Right renal cortex interstitium (tissue), 3 donors: ENCODE measurements at regions not wholly inside any gene's neighbourhood (a gene's known extent, or its start where the extent isn't known, plus 50 kb on each side); places are given as distances from the start of the nearest gene placed in this dataset.
A peak's percentile ranks its signal among the peaks of the same experiment; 100 is the strongest.

Source experiments
- DNase-seq, 3 donors: peaks; one replicate each; pipeline ENCODE4 v3.0.0-alpha.2; 2013; ENCODE audit warnings: low read depth in 3 of 3, low spot score in 2 of 3

GRCh38 chr5:123874600-123875201, 362.7 kb downstream of the CSNK1G3 start:
- peak in 1 of 3 donors; percentile 13 for DNase-seq

GRCh38 chr5:123873846-123874245, 361.9 kb downstream of the CSNK1G3 start:
- DNase-seq: no peak

GRCh38 chr5:123871373-123871772, 359.4 kb downstream of the CSNK1G3 start:
- no peak for DNase-seq

- DNase-seq: no peak
Observed at GRCh38 chr5:123868881-123869280, 356.9 kb downstream of the CSNK1G3 start.

GRCh38 chr5:123868267-123868666, 356.3 kb downstream of the CSNK1G3 start:
- peak in 1 of 3 donors; percentile 19 for DNase-seq

GRCh38 chr5:123865641-123866040, 353.7 kb downstream of the CSNK1G3 start:
- DNase-seq: no peak

GRCh38 chr5:123864578-123864977, 352.6 kb downstream of the CSNK1G3 start:
- no peak for DNase-seq

GRCh38 chr5:123858938-123859337, 347.0 kb downstream of the CSNK1G3 start:
- no peak for DNase-seq

GRCh38 chr5:123856766-123857165, 344.8 kb downstream of the CSNK1G3 start:
- DNase-seq: no peak

GRCh38 chr5:123855609-123856008, 343.6 kb downstream of the CSNK1G3 start:
- DNase-seq: no peak

- no peak for DNase-seq
Observed at GRCh38 chr5:123845356-123846100, 333.6 kb downstream of the CSNK1G3 start.

- DNase-seq: no peak
Observed at GRCh38 chr5:123844873-123845272, 332.9 kb downstream of the CSNK1G3 start.

GRCh38 chr5:123835421-123835820, 323.4 kb downstream of the CSNK1G3 start:
- no peak for DNase-seq

- DNase-seq: no peak
Observed at GRCh38 chr5:123830575-123830974, 318.6 kb downstream of the CSNK1G3 start.

- no peak for DNase-seq
Observed at GRCh38 chr5:123827811-123828210, 315.8 kb downstream of the CSNK1G3 start.

- DNase-seq: no peak
Observed at GRCh38 chr5:123819833-123820232, 307.9 kb downstream of the CSNK1G3 start.

- DNase-seq: no peak
Observed at GRCh38 chr5:123819386-123819785, 307.4 kb downstream of the CSNK1G3 start.

- DNase-seq: no peak
Observed at GRCh38 chr5:123817267-123817666, 305.3 kb downstream of the CSNK1G3 start.

GRCh38 chr5:123814801-123815470, 303.0 kb downstream of the CSNK1G3 start:
- DNase-seq: no peak

- DNase-seq: peak in 2 of 3 donors; percentile 41
Observed at GRCh38 chr5:123813937-123814624, 302.1 kb downstream of the CSNK1G3 start.

GRCh38 chr5:123813264-123813663, 301.3 kb downstream of the CSNK1G3 start:
- no peak for DNase-seq
